ENCODE measurements at regions not wholly inside any gene's neighbourhood (a gene's known extent, or its start where the extent isn't known, plus 50 kb on each side); places are given as distances from the start of the nearest gene placed in this dataset.

- no peak for DNase-seq
Observed at GRCh38 chr18:68098655-68099054, 582.1 kb upstream of the DSEL start.

- no peak for DNase-seq
Observed at GRCh38 chr18:68086481-68086880, 570.0 kb upstream of the DSEL start.

GRCh38 chr18:68085251-68085650, 568.7 kb upstream of the DSEL start:
- no peak for DNase-seq

GRCh38 chr18:68083776-68084175, 567.3 kb upstream of the DSEL start:
- no peak for DNase-seq

GRCh38 chr18:68083131-68083530, 566.6 kb upstream of the DSEL start:
- no peak for DNase-seq

- no peak for DNase-seq
Observed at GRCh38 chr18:68072744-68073143, 556.2 kb upstream of the DSEL start.

GRCh38 chr18:68060871-68061270, 544.4 kb upstream of the DSEL start:
- DNase-seq, result no peak

GRCh38 chr18:68056936-68057335, 540.4 kb upstream of the DSEL start:
- DNase-seq, result no peak

GRCh38 chr18:68054669-68055068, 538.1 kb upstream of the DSEL start:
- no peak for DNase-seq

GRCh38 chr18:68053290-68053689, 536.8 kb upstream of the DSEL start:
- no peak for DNase-seq

- no peak for DNase-seq
Observed at GRCh38 chr18:68041327-68041726, 524.8 kb upstream of the DSEL start.

GRCh38 chr18:68040198-68040597, 523.7 kb upstream of the DSEL start:
- no peak for DNase-seq

- no peak for DNase-seq
Observed at GRCh38 chr18:68035774-68036522, 519.4 kb upstream of the DSEL start.

GRCh38 chr18:68034296-68034695, 517.8 kb upstream of the DSEL start:
- no peak for DNase-seq

- no peak for DNase-seq
Observed at GRCh38 chr18:68033466-68033865, 516.9 kb upstream of the DSEL start.

GRCh38 chr18:68024716-68025115, 508.2 kb upstream of the DSEL start:
- DNase-seq, result no peak

- DNase-seq, result no peak
Observed at GRCh38 chr18:68017385-68017784, 500.9 kb upstream of the DSEL start.

- no peak for DNase-seq
Observed at GRCh38 chr18:67997496-67997895, 481.0 kb upstream of the DSEL start.

- DNase-seq, result no peak
Observed at GRCh38 chr18:67995769-67996168, 479.2 kb upstream of the DSEL start.

- DNase-seq, result no peak
Observed at GRCh38 chr18:67980241-67980640, 463.7 kb upstream of the DSEL start.

- no peak for DNase-seq
Observed at GRCh38 chr18:67977067-67977616, 460.6 kb upstream of the DSEL start.

GRCh38 chr18:67973916-67974315, 457.4 kb upstream of the DSEL start:
- no peak for DNase-seq

GRCh38 chr18:67969458-67969857, 452.9 kb upstream of the DSEL start:
- no peak for DNase-seq

GRCh38 chr18:67966224-67966623, 449.7 kb upstream of the DSEL start:
- no peak for DNase-seq

GRCh38 chr18:67964462-67964861, 447.9 kb upstream of the DSEL start:
- no peak for DNase-seq
